ENCODE measurements at regions not wholly inside any gene's neighbourhood (a gene's known extent, or its start where the extent isn't known, plus 50 kb on each side); places are given as distances from the start of the nearest gene placed in this dataset.

DNA sequence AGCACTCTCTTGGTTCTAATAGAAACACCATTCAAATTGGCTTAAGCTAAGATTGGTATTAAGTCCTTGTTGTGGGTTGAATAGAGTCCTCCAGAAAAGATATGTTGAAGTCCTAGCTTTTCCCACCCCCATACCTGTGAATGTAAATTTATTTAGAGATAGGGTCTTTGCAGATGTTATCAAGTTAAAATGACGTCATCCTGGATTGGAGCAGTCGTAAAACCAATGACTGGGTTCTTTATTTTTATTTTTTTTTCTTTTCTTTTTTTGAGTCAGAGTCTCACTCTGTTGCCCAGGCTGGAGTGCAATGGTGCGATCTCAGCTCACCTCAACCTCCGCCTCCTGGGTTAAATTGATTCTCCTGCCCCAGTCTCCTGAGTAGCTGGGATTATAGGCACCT lies 658.6 kb upstream of the RBFOX1 start:
- TF ChIP-seq CTCF (IDR thresholded peaks at IDR 0.05): no peak
- intact Hi-C loops (cut with micrococcal nuclease): no loop called here
- POLR2A ChIA-PET: no interaction called here
- Mint-ChIP-seq H3K36me3 (ENCODE audit: low read depth) (no peaks in the 10 kb centered on the region), H3K4me3 (no peak overlapping the region), H3K4me1 (ENCODE audit: low read depth) (no peaks in the 10 kb centered on the region), H3K9me3 (peaks cover 3% of the 10 kb centered on the region), H3K27ac (no peak overlapping the region), H3K27me3 (no peaks in the 10 kb centered on the region)
- CTCF ChIA-PET: no interaction called here
- ATAC-seq (no peak), DNase-seq (no peak)

GRCh38 chr16:6672507-6672906 lies 660.1 kb upstream of the RBFOX1 start:
- Mint-ChIP-seq H3K36me3 (ENCODE audit: low read depth) (no peaks in the 10 kb centered on the region), H3K4me3 (no peak overlapping the region), H3K27ac (no peak overlapping the region), H3K9me3 (peaks cover 3% of the 10 kb centered on the region), H3K27me3 (no peaks in the 10 kb centered on the region), H3K4me1 (ENCODE audit: low read depth) (no peaks in the 10 kb centered on the region)
- POLR2A ChIA-PET: no interaction called here
- no peak for ATAC-seq
- DNase-seq: no peak
- intact Hi-C loops (cut with micrococcal nuclease): no loop called here
- CTCF ChIA-PET: no interaction called here
- TF ChIP-seq CTCF (IDR thresholded peaks at IDR 0.05): no peak

DNA sequence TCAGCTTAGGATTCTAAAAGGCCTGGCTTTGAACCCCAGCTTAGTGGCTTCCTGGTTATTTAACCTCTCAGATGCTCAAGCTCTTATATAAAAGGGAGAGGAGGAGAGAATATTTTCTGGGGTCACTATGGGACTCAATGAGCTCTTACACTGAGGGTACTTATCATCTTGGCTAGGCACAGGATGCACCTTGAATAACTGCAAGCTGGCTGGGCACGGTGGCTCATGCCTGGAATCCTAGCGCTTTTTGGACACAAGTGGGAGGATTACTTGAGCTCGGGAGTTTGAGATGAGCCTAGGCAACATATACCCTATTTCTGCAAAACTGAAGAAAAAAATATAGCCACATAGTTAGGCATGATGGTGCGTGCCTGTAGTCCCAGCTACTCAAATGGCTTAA lies 665.3 kb upstream of the RBFOX1 start:
- no peak for DNase-seq
- no peaks in the 10 kb centered on the region for H3K36me3 Mint-ChIP-seq (ENCODE audit: low read depth)
- TF ChIP-seq CTCF (IDR thresholded peaks at IDR 0.05): no peak
- no peak overlapping the region for H3K4me3 Mint-ChIP-seq
- POLR2A ChIA-PET: no interaction called here
- no peaks in the 10 kb centered on the region for H3K9me3 Mint-ChIP-seq
- no peaks in the 10 kb centered on the region for H3K4me1 Mint-ChIP-seq (ENCODE audit: low read depth)
- intact Hi-C loops (cut with micrococcal nuclease): no loop called here
- ATAC-seq: no peak
- no peaks in the 10 kb centered on the region for H3K27me3 Mint-ChIP-seq
- H3K27ac Mint-ChIP-seq: no peak overlapping the region
- CTCF ChIA-PET: no interaction called here

DNA sequence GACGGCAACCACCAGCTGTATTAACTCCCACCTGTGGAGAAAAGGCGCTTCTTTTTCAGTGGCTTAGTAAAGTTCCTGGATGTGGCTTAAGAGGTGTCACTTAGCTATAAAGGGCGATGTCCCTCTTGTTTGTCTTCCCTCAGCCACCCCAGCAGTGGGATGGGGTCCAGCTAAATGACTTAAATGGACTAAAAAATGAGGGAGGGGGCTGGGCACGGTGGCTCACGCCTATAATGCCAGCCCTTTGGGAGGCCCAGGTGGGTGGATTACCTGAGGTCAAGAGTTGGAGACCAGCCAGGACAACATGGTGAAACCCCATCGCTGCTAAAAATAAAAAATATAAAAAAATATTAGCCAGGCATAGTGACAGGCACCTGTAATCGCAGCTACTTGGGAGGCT lies 667.5 kb upstream of the RBFOX1 start:
- POLR2A ChIA-PET: no interaction called here
- Mint-ChIP-seq H3K9me3 (peaks cover 2% of the 10 kb centered on the region), H3K27me3 (peaks cover 1% of the 10 kb centered on the region)

GRCh38 chr16:6663668-6664067 lies 669.0 kb upstream of the RBFOX1 start:
- no peak for TF ChIP-seq CTCF (IDR thresholded peaks at IDR 0.05)
- ChIA-PET CTCF (no interaction called here), POLR2A (no interaction called here)
- no peak overlapping the region for H3K27ac Mint-ChIP-seq
- peaks cover 2% of the 10 kb centered on the region for H3K9me3 Mint-ChIP-seq
- DNase-seq (no peak), ATAC-seq (no peak)
- intact Hi-C loops (cut with micrococcal nuclease): no loop called here
- H3K4me1 Mint-ChIP-seq (ENCODE audit: low read depth): no peaks in the 10 kb centered on the region
- H3K36me3 Mint-ChIP-seq (ENCODE audit: low read depth): no peaks in the 10 kb centered on the region
- H3K4me3 Mint-ChIP-seq: no peak overlapping the region
- H3K27me3 Mint-ChIP-seq: peaks cover 1% of the 10 kb centered on the region

More for the DNA sequence above, 667.5 kb upstream of the RBFOX1 start:
- CTCF ChIA-PET: interaction anchor here (1.9 kb wide), 1 partner anchor 22 kb away, joined by 8 read pairs; no protein-coding TSS in a partner anchor
- no peaks in the 10 kb centered on the region for H3K4me1 Mint-ChIP-seq (ENCODE audit: low read depth)
- no peaks in the 10 kb centered on the region for H3K36me3 Mint-ChIP-seq (ENCODE audit: low read depth)
- no peak for TF ChIP-seq CTCF (IDR thresholded peaks at IDR 0.05)
- ATAC-seq (no peak), DNase-seq (no peak)
- H3K27ac Mint-ChIP-seq: no peak overlapping the region
- intact Hi-C loops (cut with micrococcal nuclease): no loop called here
- H3K4me3 Mint-ChIP-seq: no peak overlapping the region

Measured in activated CD8-positive, alpha-beta T cell treated with anti-CD3 and anti-CD28 coated beads for 36 hours (primary cell).